ENCODE measurements at regions not wholly inside any gene's neighbourhood (a gene's known extent, or its start where the extent isn't known, plus 50 kb on each side); places are given as distances from the start of the nearest gene placed in this dataset.

GRCh38 chr2:43171789-43172188 lies 54.6 kb downstream of the ZFP36L2 start:
- peaks cover 0 to 61% (median 0%) of the 10 kb centered on the region in 11 experiments; a peak in 4 of 22 replicates for H4K20me1 ChIP-seq
- H3K9ac ChIP-seq: peak overlapping the region in 8 of 11 experiments; percentile 21 to 78 (median 66); a peak in 12 of 22 replicates
- H3K9me3 ChIP-seq (replicated peaks in 1 of 11): no peaks in the 10 kb centered on the region
- H3K36me3 ChIP-seq: peaks cover 0 to 14% (median 0%) of the 10 kb centered on the region in 11 experiments; a peak in 3 of 22 replicates
- H3K4me3 ChIP-seq: no peak overlapping the region
- H3K4me2 ChIP-seq: peak overlapping the region; percentile 94 to 99 (median 97)
- no peak for TF ChIP-seq Cebpa-rat (IDR thresholded peaks at IDR 0.05)
- H3K27ac ChIP-seq: peak overlapping the region in 8 of 11 experiments; percentile 26 to 94 (median 90); a peak in 15 of 22 replicates
- no peaks in the 10 kb centered on the region for H3K27me3 ChIP-seq
- peaks cover 96 to 99% (median 98%) of the 10 kb centered on the region in 10 experiments for H3K4me1 ChIP-seq

- TF ChIP-seq Cebpa-rat (IDR thresholded peaks at IDR 0.05): no peak
- Histone ChIP-seq H3K36me3 (peaks cover 0 to 8% (median 0%) of the 10 kb centered on the region in 11 experiments; a peak in 2 of 22 replicates), H3K4me2 (peak overlapping the region; percentile 94 to 99 (median 97)), H3K27ac (peak overlapping the region in 9 of 11 experiments; percentile 53 to 94 (median 89); a peak in 18 of 22 replicates), H3K9ac (peak overlapping the region; percentile 1 to 79 (median 70); a peak in 18 of 22 replicates), H3K4me3 (peak overlapping the region in 2 of 10 experiments; percentile 52 to 53; a peak in 4 of 20 replicates), H3K9me3 (replicated peaks in 1 of 11) (no peaks in the 10 kb centered on the region), H3K4me1 (peaks cover 84 to 98% (median 91%) of the 10 kb centered on the region in 10 experiments), H3K27me3 (no peaks in the 10 kb centered on the region), H4K20me1 (peaks cover 0 to 48% (median 0%) of the 10 kb centered on the region in 11 experiments; a peak in 4 of 22 replicates)
Measured at GRCh38 chr2:43170405-43171105, 55.9 kb downstream of the ZFP36L2 start.

GRCh38 chr2:43169987-43170386 lies 56.4 kb downstream of the ZFP36L2 start:
- Histone ChIP-seq H3K27ac (peak overlapping the region in 10 of 11 experiments; percentile 67 to 94 (median 88); a peak in 20 of 22 replicates), H3K4me3 (peak overlapping the region in 7 of 10 experiments; percentile 42 to 61 (median 47); a peak in 8 of 20 replicates), H3K9ac (peak overlapping the region; percentile 43 to 79 (median 70); a peak in 20 of 22 replicates), H3K27me3 (no peaks in the 10 kb centered on the region), H4K20me1 (peaks cover 0 to 44% (median 0%) of the 10 kb centered on the region in 11 experiments; a peak in 4 of 22 replicates), H3K4me2 (peak overlapping the region; percentile 94 to 99 (median 97)), H3K9me3 (replicated peaks in 1 of 11) (no peaks in the 10 kb centered on the region), H3K4me1 (peaks cover 80 to 98% (median 91%) of the 10 kb centered on the region in 10 experiments), H3K36me3 (peaks cover 0 to 8% (median 0%) of the 10 kb centered on the region in 11 experiments; a peak in 2 of 22 replicates)
- TF ChIP-seq Cebpa-rat (IDR thresholded peaks at IDR 0.05): no peak

GRCh38 chr2:43169099-43169945 lies 57.1 kb downstream of the ZFP36L2 start:
- Histone ChIP-seq H3K36me3 (peaks cover 0 to 8% (median 0%) of the 10 kb centered on the region in 11 experiments; a peak in 2 of 22 replicates), H3K27me3 (no peaks in the 10 kb centered on the region), H3K4me2 (peak overlapping the region; percentile 94 to 99 (median 97)), H3K4me3 (peak overlapping the region; percentile 24 to 61 (median 46); a peak in 15 of 20 replicates), H3K4me1 (peaks cover 81 to 99% (median 91%) of the 10 kb centered on the region in 10 experiments), H3K9ac (peak overlapping the region; percentile 43 to 79 (median 70); a peak in 21 of 22 replicates), H4K20me1 (peaks cover 0 to 44% (median 0%) of the 10 kb centered on the region in 11 experiments; a peak in 4 of 22 replicates), H3K9me3 (replicated peaks in 1 of 11) (no peaks in the 10 kb centered on the region), H3K27ac (peak overlapping the region; percentile 49 to 94 (median 87); a peak in 21 of 22 replicates)
- no peak for TF ChIP-seq Cebpa-rat (IDR thresholded peaks at IDR 0.05)

GRCh38 chr2:43168016-43168369 lies 58.4 kb downstream of the ZFP36L2 start:
- H3K27me3 ChIP-seq: no peaks in the 10 kb centered on the region
- H3K9me3 ChIP-seq (replicated peaks in 1 of 11): no peaks in the 10 kb centered on the region
- peaks cover 79 to 99% (median 90%) of the 10 kb centered on the region in 10 experiments for H3K4me1 ChIP-seq
- TF ChIP-seq Cebpa-rat (IDR thresholded peaks at IDR 0.05): no peak
- H3K27ac ChIP-seq: peak overlapping the region; percentile 39 to 94 (median 87); a peak in 20 of 22 replicates
- H3K4me2 ChIP-seq: peak overlapping the region; percentile 94 to 99 (median 97)
- H3K36me3 ChIP-seq: peaks cover 0 to 1% (median 0%) of the 10 kb centered on the region in 11 experiments; a peak in 1 of 22 replicates
- H3K4me3 ChIP-seq: peak overlapping the region in 4 of 10 experiments; percentile 10 to 61 (median 36); a peak in 7 of 20 replicates
- peaks cover 0 to 33% (median 0%) of the 10 kb centered on the region in 11 experiments; a peak in 4 of 22 replicates for H4K20me1 ChIP-seq
- peak overlapping the region; percentile 5 to 79 (median 70); a peak in 19 of 22 replicates for H3K9ac ChIP-seq

- Histone ChIP-seq H3K4me1 (peaks cover 64 to 99% (median 90%) of the 10 kb centered on the region in 10 experiments), H3K9me3 (replicated peaks in 1 of 11) (no peaks in the 10 kb centered on the region), H3K4me3 (no peak overlapping the region), H3K9ac (no peak overlapping the region), H3K27ac (no peak overlapping the region), H3K36me3 (no peaks in the 10 kb centered on the region), H3K4me2 (peak overlapping the region in 10 of 11 experiments; percentile 3 to 76 (median 34); a peak in 13 of 22 replicates), H4K20me1 (peaks cover 0 to 32% (median 0%) of the 10 kb centered on the region in 11 experiments; a peak in 4 of 22 replicates), H3K27me3 (no peaks in the 10 kb centered on the region)
- TF ChIP-seq Cebpa-rat (IDR thresholded peaks at IDR 0.05): no peak
Measured at GRCh38 chr2:43165378-43166069, 60.9 kb downstream of the ZFP36L2 start.

GRCh38 chr2:43164686-43165085 lies 61.7 kb downstream of the ZFP36L2 start:
- Histone ChIP-seq H3K4me1 (peaks cover 64 to 99% (median 90%) of the 10 kb centered on the region in 10 experiments), H3K4me3 (no peak overlapping the region), H3K27ac (no peak overlapping the region), H3K9me3 (replicated peaks in 1 of 11) (no peaks in the 10 kb centered on the region), H3K9ac (no peak overlapping the region), H3K36me3 (no peaks in the 10 kb centered on the region), H3K27me3 (no peaks in the 10 kb centered on the region), H3K4me2 (peak overlapping the region; percentile 3 to 76 (median 32); a peak in 17 of 22 replicates), H4K20me1 (peaks cover 0 to 24% (median 0%) of the 10 kb centered on the region in 11 experiments; a peak in 4 of 22 replicates)
- TF ChIP-seq Cebpa-rat (IDR thresholded peaks at IDR 0.05): no peak

Measured in BLaER1 treated with 17β-estradiol and CSF1 and Interleukin-3, amounts not matched to agents 10 nM and 100 nM (cell line).